HEK293 (cell line): ENCODE measurements at regions not wholly inside any gene's neighbourhood (a gene's known extent, or its start where the extent isn't known, plus 50 kb on each side); places are given as distances from the start of the nearest gene placed in this dataset.

Experiments used
- SP2 ChIP-seq: fragments of 450-650 bp; formaldehyde crosslinking; IDR thresholded peaks from 2 replicates; pipeline ENCODE4 v1.5.1; 2016; ENCODE audit warnings: missing biosample characterization, missing genetic modification characterization
- TF ChIP-seq, protein P1 (sequence below): fragments of 450-650 bp; formaldehyde crosslinking; IDR thresholded peaks from 2 replicates; pipeline ENCODE4 v1.5.1; 2016; ENCODE audit warnings: missing biosample characterization, missing genetic modification characterization

DNA sequence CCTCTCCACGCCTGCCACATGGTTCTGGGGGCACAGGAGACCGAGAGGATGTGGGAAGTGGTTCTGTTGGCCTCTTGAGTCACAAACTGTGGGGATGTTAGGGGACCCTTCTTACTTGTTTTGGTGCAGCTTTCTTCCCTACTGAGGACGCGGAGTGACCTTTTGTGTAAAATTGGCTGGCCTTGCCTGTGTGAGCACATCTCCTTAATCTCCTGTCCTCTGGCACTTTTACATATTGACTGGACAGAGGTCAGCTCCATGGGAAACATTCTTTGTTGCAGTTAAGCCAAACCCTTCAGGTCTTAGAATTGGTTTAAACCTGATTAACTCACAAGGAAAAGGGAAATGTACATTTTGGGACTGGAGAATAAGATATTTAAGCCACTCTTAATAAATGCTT is 51.2 kb upstream of the TENM4 start (continued):
- TF ChIP-seq, protein P1, sequence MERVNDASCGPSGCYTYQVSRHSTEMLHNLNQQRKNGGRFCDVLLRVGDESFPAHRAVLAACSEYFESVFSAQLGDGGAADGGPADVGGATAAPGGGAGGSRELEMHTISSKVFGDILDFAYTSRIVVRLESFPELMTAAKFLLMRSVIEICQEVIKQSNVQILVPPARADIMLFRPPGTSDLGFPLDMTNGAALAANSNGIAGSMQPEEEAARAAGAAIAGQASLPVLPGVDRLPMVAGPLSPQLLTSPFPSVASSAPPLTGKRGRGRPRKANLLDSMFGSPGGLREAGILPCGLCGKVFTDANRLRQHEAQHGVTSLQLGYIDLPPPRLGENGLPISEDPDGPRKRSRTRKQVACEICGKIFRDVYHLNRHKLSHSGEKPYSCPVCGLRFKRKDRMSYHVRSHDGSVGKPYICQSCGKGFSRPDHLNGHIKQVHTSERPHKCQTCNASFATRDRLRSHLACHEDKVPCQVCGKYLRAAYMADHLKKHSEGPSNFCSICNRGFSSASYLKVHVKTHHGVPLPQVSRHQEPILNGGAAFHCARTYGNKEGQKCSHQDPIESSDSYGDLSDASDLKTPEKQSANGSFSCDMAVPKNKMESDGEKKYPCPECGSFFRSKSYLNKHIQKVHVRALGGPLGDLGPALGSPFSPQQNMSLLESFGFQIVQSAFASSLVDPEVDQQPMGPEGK (tag by site-specific recombination), result no peak
- no peak for TF ChIP-seq SP2 (tag by site-specific recombination)
